Thymus (tissue), 11 donors: ENCODE measurements at regions not wholly inside any gene's neighbourhood (a gene's known extent, or its start where the extent isn't known, plus 50 kb on each side); places are given as distances from the start of the nearest gene placed in this dataset.

ENCODE experiments used
- DNase-seq, 9 donors: peaks; one replicate each; pipeline ENCODE4 v3.0.0-alpha.2; 2013; ENCODE audit warnings: low spot score in 9 of 9, low read depth in 6 of 9, missing footprints in 1 of 9
- H3K27ac ChIP-seq, 2 donors: one replicate each; pipeline ENCODE4 v1.5.1; 2013; ENCODE audit warnings: control low read depth in 1 of 2, low read depth in 1 of 2, low read length in 1 of 2, mild to moderate bottlenecking in 1 of 2, moderate library complexity in 1 of 2
- H3K27me3 ChIP-seq, 2 donors: one replicate each; pipeline ENCODE4 v1.5.1; 2013; ENCODE audit warnings: low read length in 1 of 2; ENCODE audit not compliant: control insufficient read depth in 2 of 2, insufficient read depth in 1 of 2
- H3K36me3 ChIP-seq, 2 donors: one replicate each; pipeline ENCODE4 v1.5.1; 2013; ENCODE audit warnings: low read length in 1 of 2, mild to moderate bottlenecking in 1 of 2, moderate library complexity in 1 of 2; ENCODE audit not compliant: control insufficient read depth in 2 of 2, insufficient read depth in 2 of 2
- H3K4me1 ChIP-seq, 2 donors: one replicate each; pipeline ENCODE4 v1.5.1; 2013; ENCODE audit warnings: low read length in 2 of 2; ENCODE audit not compliant: control insufficient read depth in 2 of 2, insufficient read depth in 2 of 2
- H3K4me3 ChIP-seq, 2 donors: one replicate each; pipeline ENCODE4 v1.5.1; 2013; ENCODE audit warnings: low read length in 2 of 2, control low read depth in 1 of 2, mild to moderate bottlenecking in 1 of 2
- H3K9me3 ChIP-seq, 2 donors: one replicate each; pipeline ENCODE4 v1.5.1; 2013; ENCODE audit warnings: low read length in 1 of 2, mild to moderate bottlenecking in 1 of 2; ENCODE audit not compliant: control insufficient read depth in 2 of 2, insufficient read depth in 1 of 2
- WGBS: extraction: QIAGEN DNeasy Blood & Tissue Kit; methylation state at CpG from one replicate; pipeline ENCODE4 v1.1.7; 2013; 5-methylcytosine and 5-hydroxymethylcytosine counted together
- donor health status: healthy.

DNA sequence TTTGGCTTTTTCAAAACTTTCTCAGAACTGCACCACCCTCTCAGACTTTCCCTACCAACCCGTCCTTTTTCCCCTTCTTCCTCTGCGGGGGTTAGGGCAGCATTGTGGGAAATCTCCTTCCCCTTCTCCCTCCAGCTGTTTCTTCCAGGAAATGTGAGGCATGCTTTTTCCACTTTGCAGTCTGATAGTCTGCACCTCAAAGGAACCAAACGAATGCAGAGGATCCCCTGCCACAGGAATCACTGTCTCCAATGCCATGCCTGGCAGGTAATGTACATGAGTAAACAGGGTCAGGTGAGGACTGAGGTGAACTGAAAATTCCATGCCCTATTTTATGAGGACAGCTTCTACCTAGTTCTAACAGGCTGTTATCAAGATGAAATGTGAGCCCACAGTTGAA is 218.4 kb downstream of the BCAS1 start:
- 75% methylated on average over 3 of the region's 3 CpGs for WGBS
- H3K4me1 ChIP-seq = peaks cover 16 to 37% of the 10 kb centered on the region in 2 donors
- no peak for DNase-seq
- H3K36me3 ChIP-seq = no peaks in the 10 kb centered on the region
- H3K4me3 ChIP-seq = no peak overlapping the region
- H3K27ac ChIP-seq = no peak overlapping the region
- H3K9me3 ChIP-seq = no peaks in the 10 kb centered on the region
- H3K27me3 ChIP-seq = no peaks in the 10 kb centered on the region

DNA sequence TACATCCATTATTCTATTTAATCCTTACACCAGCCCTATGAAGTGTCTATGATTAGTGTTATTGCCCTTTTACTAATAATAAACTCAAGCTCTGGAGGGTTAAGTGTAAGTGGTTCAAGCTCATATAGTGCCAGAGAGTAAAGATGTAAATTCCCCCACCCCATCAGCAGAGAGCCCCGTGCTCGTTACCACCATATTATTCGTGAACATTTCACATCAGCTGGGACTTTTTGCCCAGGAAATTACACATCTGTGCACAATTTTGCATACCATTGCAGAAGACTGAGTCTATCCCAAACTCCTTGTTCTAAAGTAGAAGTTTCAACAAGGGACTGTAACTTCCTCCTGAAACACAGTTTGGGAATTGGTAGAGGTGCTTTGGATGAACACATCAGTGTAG is 220.1 kb downstream of the BCAS1 start:
- H3K36me3 ChIP-seq = no peaks in the 10 kb centered on the region
- H3K27me3 ChIP-seq = no peaks in the 10 kb centered on the region
- H3K4me1 ChIP-seq = peaks cover 22 to 38% of the 10 kb centered on the region in 2 donors
- no peak overlapping the region for H3K27ac ChIP-seq
- 94% methylated on average over 3 of the region's 3 CpGs for WGBS
- H3K4me3 ChIP-seq = no peak overlapping the region
- H3K9me3 ChIP-seq = no peaks in the 10 kb centered on the region
- DNase-seq = no peak

- WGBS = 94% methylated on average over 12 of the region's 12 CpGs
- no peak for DNase-seq
- Histone ChIP-seq H3K27me3 (no peaks in the 10 kb centered on the region), H3K27ac (no peak overlapping the region), H3K4me1 (peaks cover 26 to 41% of the 10 kb centered on the region in 2 donors), H3K4me3 (no peak overlapping the region), H3K36me3 (no peaks in the 10 kb centered on the region), H3K9me3 (no peaks in the 10 kb centered on the region)
Measured at GRCh38 chr20:53849471-53850059, 220.8 kb downstream of the BCAS1 start.

GRCh38 chr20:53848304-53848703 is 222.1 kb downstream of the BCAS1 start:
- DNase-seq = peak in 1 of 9 donors; percentile 77
- H3K4me3 ChIP-seq = no peak overlapping the region
- H3K4me1 ChIP-seq = peaks cover 29 to 50% of the 10 kb centered on the region in 2 donors
- H3K27ac ChIP-seq = peak overlapping the region; percentile 54 to 91
- H3K27me3 ChIP-seq = no peaks in the 10 kb centered on the region
- WGBS = 28% methylated on average over 4 of the region's 4 CpGs
- no peaks in the 10 kb centered on the region for H3K9me3 ChIP-seq
- no peaks in the 10 kb centered on the region for H3K36me3 ChIP-seq

- Histone ChIP-seq H3K4me1 (peaks cover 29 to 54% of the 10 kb centered on the region in 2 donors), H3K27ac (peak overlapping the region; percentile 75 to 91), H3K9me3 (no peaks in the 10 kb centered on the region), H3K4me3 (no peak overlapping the region), H3K27me3 (no peaks in the 10 kb centered on the region), H3K36me3 (no peaks in the 10 kb centered on the region)
- no peak for DNase-seq
- 49% methylated on average over 2 of the region's 2 CpGs for whole genome bisulfite sequencing
Measured at GRCh38 chr20:53847837-53848170, 222.6 kb downstream of the BCAS1 start.

GRCh38 chr20:53847139-53847836 is 223.1 kb downstream of the BCAS1 start:
- Histone ChIP-seq H3K27ac (peak overlapping the region; percentile 75 to 91), H3K4me3 (no peak overlapping the region), H3K27me3 (no peaks in the 10 kb centered on the region), H3K36me3 (no peaks in the 10 kb centered on the region), H3K9me3 (no peaks in the 10 kb centered on the region), H3K4me1 (peaks cover 33 to 58% of the 10 kb centered on the region in 2 donors)
- 22% methylated on average over 8 of the region's 8 CpGs for WGBS
- DNase-seq = peak in 3 of 9 donors; percentile 62 to 87 (median 69)

DNA sequence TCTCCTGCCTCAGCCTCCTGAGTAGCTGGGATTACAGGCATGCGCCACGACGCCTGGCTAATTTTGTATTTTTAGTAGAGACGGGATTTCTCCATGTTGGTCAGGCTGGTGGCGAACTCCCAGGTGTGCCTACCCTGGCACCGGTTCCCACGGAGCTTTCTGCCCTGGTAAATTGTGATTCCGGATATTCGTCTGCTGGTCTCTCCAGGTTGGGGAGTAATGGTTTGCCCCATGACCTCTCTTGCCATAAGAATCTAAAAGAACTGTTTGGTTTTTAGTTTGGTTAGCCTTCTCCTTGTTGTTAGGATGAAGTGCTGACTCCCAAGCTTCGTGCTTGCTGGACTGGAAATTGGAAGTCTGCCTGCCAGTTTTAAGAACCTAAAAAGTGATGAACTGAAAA is 223.8 kb downstream of the BCAS1 start:
- WGBS = 94% methylated on average over 10 of the region's 10 CpGs
- Histone ChIP-seq H3K4me3 (no peak overlapping the region), H3K9me3 (no peaks in the 10 kb centered on the region), H3K4me1 (peaks cover 33 to 58% of the 10 kb centered on the region in 2 donors), H3K27ac (peak overlapping the region in 1 of 2 donors; percentile 91), H3K36me3 (no peaks in the 10 kb centered on the region), H3K27me3 (no peaks in the 10 kb centered on the region)
- DNase-seq = no peak

- H3K36me3 ChIP-seq = no peaks in the 10 kb centered on the region
- no peak overlapping the region for H3K27ac ChIP-seq
- peaks cover 33 to 60% of the 10 kb centered on the region in 2 donors for H3K4me1 ChIP-seq
- no peaks in the 10 kb centered on the region for H3K27me3 ChIP-seq
- 93% methylated on average over 1 of the region's 1 CpG for WGBS
- DNase-seq = no peak
- H3K4me3 ChIP-seq = no peak overlapping the region
- H3K9me3 ChIP-seq = no peaks in the 10 kb centered on the region
Measured at GRCh38 chr20:53845980-53846379, 224.4 kb downstream of the BCAS1 start.

DNA sequence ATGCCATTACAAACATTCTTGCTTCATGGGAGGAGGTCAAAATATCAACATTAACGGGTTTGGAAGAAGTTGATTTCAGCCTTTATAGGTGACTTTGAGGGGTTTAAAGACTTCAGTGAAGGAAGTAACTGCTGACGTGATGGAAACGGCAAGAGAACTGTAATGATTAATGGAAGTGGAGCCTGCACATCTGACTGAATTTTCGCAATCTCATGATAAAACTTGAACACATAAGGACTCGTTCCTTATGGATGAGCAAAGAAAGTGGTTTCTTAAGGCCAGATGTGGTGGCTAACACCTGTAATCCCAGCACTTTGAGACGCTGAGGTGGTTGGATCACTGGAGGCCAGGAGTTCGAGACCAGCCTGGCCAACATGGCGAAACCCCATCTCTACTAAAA is 226.1 kb downstream of the BCAS1 start:
- DNase-seq = no peak
- 96% methylated on average over 8 of the region's 8 CpGs for WGBS
- Histone ChIP-seq H3K27ac (no peak overlapping the region), H3K4me3 (no peak overlapping the region), H3K9me3 (no peaks in the 10 kb centered on the region), H3K27me3 (no peaks in the 10 kb centered on the region), H3K4me1 (peaks cover 33 to 72% of the 10 kb centered on the region in 2 donors), H3K36me3 (no peaks in the 10 kb centered on the region)
